B cell (primary cell): ENCODE measurements at regions not wholly inside any gene's neighbourhood (a gene's known extent, or its start where the extent isn't known, plus 50 kb on each side); places are given as distances from the start of the nearest gene placed in this dataset.

Experiments used
- CTCF ChIP-seq: fragments of 200-600 bp; IDR thresholded peaks from one replicate; pipeline ENCODE4 v1.8.0; 2022; ENCODE audit warnings: antibody characterized with exemption, mild to moderate bottlenecking
- EZH2 ChIP-seq: IDR thresholded peaks from 2 replicates; pipeline ENCODE4 v1.6.1; 2012; ENCODE audit warnings: borderline replicate concordance, low read depth, mild to moderate bottlenecking, moderate library complexity, low read length; ENCODE audit not compliant: insufficient read depth, poor library complexity, severe bottlenecking

DNA sequence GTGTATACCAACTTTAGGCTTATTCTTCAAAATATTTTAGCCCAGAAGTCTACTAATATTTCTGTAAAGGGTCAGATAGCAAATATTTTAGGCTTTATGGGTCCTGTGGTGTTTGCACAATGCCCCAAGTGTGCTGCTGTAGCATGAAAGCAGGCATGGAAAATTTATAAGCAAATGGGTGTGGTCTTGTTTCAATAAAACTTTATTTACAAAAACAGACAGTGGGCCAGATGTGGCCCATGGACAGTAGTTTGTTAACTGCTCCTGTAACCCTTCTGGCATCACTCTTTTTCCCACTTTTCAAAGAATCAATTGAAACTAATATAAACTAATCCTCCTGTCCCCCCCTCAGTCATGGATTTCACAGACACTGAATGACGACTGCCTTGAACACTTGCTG lies 410.7 kb downstream of the SHISA9 start:
- TF ChIP-seq CTCF (no peak), EZH2 (no peak)
